Dedifferentiated amniotic fluid mesenchymal stem cell (primary cell): ENCODE measurements at regions not wholly inside any gene's neighbourhood (a gene's known extent, or its start where the extent isn't known, plus 50 kb on each side); places are given as distances from the start of the nearest gene placed in this dataset.
"Not testable (repeated sequence)": the region's sequence is repeated elsewhere in the genome, so short reads cannot be mapped to it uniquely, and the experiment has no call there.

Source experiments
- DNase-seq: peaks from one replicate; pipeline ENCODE4 v3.0.0-alpha.2; 2016; ENCODE audit errors: extremely low spot score

GRCh38 chr5:94102849-94103248 is 361.4 kb upstream of the POU5F2 start:
- DNase-seq = no peak

- DNase-seq = not testable (repeated sequence)
These were observed 356.0 kb upstream of the POU5F2 start for GRCh38 chr5:94097384-94097783.

GRCh38 chr5:94094793-94095441 is 353.5 kb upstream of the POU5F2 start:
- no peak for DNase-seq

GRCh38 chr5:94093300-94093699 is 351.9 kb upstream of the POU5F2 start:
- no peak for DNase-seq

GRCh38 chr5:94086635-94087034 is 345.2 kb upstream of the POU5F2 start:
- not testable (repeated sequence) for DNase-seq

GRCh38 chr5:94086194-94086593 is 344.8 kb upstream of the POU5F2 start:
- DNase-seq = no peak

GRCh38 chr5:94082405-94082804 is 341.0 kb upstream of the POU5F2 start:
- DNase-seq = no peak

- no peak for DNase-seq
These were observed 339.7 kb upstream of the POU5F2 start for GRCh38 chr5:94081088-94081487.

GRCh38 chr5:94080390-94080789 is 339.0 kb upstream of the POU5F2 start:
- no peak for DNase-seq

- no peak for DNase-seq
These were observed 330.7 kb upstream of the POU5F2 start for GRCh38 chr5:94072116-94072515.

GRCh38 chr5:94066437-94067207 is 325.2 kb upstream of the POU5F2 start:
- no peak for DNase-seq

- DNase-seq = no peak
These were observed 322.6 kb upstream of the POU5F2 start for GRCh38 chr5:94064025-94064424.

- no peak for DNase-seq
These were observed 316.3 kb upstream of the POU5F2 start for GRCh38 chr5:94057655-94058054.

- DNase-seq = no peak
These were observed 315.8 kb upstream of the POU5F2 start for GRCh38 chr5:94057217-94057616.

- DNase-seq = not testable (repeated sequence)
These were observed 308.0 kb upstream of the POU5F2 start for GRCh38 chr5:94049307-94049922.

GRCh38 chr5:94045839-94046782 is 304.7 kb upstream of the POU5F2 start:
- no peak for DNase-seq

- DNase-seq = no peak
These were observed 301.9 kb upstream of the POU5F2 start for GRCh38 chr5:94043311-94043710.

GRCh38 chr5:94040591-94041148 is 299.3 kb upstream of the POU5F2 start:
- DNase-seq = no peak

- no peak for DNase-seq
These were observed 297.7 kb upstream of the POU5F2 start for GRCh38 chr5:94039101-94039500.

GRCh38 chr5:94031631-94032030 is 290.2 kb upstream of the POU5F2 start:
- DNase-seq = no peak

- DNase-seq = no peak
These were observed 286.6 kb upstream of the POU5F2 start for GRCh38 chr5:94028001-94028400.

- DNase-seq = no peak
These were observed 285.7 kb upstream of the POU5F2 start for GRCh38 chr5:94027145-94027544.
